ENCODE measurements at regions not wholly inside any gene's neighbourhood (a gene's known extent, or its start where the extent isn't known, plus 50 kb on each side); places are given as distances from the start of the nearest gene placed in this dataset.

DNA sequence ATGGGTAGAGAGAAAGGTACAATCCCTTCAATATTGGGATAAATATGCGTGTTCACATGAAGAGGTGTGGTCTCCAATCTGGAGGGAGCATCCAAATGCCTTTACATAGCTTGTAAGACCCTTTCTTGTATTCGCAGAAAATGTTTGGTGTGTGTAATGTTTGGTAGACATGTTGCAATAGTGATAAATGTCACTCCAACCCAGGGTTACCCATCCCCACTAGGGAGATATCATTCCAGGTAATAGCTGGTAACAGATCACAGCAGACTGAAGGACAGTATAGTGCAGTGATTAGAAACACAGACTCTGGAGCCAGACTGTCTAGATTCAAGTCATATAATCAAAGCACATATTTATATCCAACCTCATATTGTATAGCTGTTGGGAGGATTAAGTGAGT, 733.6 kb upstream of the TBX3 start:
- DNase-seq, result no peak
- H3K27ac Mint-ChIP-seq, result no peak overlapping the region
- H3K27me3 Mint-ChIP-seq (ENCODE audit: low read depth, poor library complexity), result peaks cover 10% of the 10 kb centered on the region
- H3K4me3 Mint-ChIP-seq, result no peak overlapping the region
- H3K9me3 Mint-ChIP-seq, result peaks cover 10% of the 10 kb centered on the region
- H3K4me1 Mint-ChIP-seq, result peaks cover 3% of the 10 kb centered on the region
- no peaks in the 10 kb centered on the region for H3K36me3 Mint-ChIP-seq (ENCODE audit: low read depth)
- no peak for TF ChIP-seq CTCF (IDR thresholded peaks at IDR 0.05)

DNA sequence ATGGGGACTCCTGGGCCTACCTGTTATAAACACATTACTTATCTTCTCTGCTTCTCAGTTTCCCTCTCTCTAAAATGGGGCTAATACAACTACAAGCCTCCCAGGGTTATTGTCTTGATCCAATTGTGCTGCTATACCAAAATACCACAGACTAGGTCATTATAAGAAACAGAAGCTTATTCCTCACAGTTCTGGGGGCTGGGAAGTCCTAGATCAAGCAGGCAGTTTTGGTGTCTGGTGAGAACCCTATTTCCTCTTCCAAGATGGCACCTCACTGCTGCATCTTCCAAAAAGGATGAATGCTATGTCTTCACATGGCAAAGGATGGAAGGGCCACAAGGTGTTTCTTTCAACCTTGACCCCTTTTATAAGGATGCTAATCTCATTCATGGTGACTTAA, 732.9 kb upstream of the TBX3 start:
- Mint-ChIP-seq H3K4me3 (no peak overlapping the region), H3K4me1 (peaks cover 10% of the 10 kb centered on the region), H3K9me3 (peaks cover 10% of the 10 kb centered on the region), H3K36me3 (ENCODE audit: low read depth) (no peaks in the 10 kb centered on the region), H3K27ac (no peak overlapping the region), H3K27me3 (ENCODE audit: low read depth, poor library complexity) (peaks cover 10% of the 10 kb centered on the region)
- TF ChIP-seq CTCF (IDR thresholded peaks at IDR 0.05), result no peak
- no peak for DNase-seq

GRCh38 chr12:115413626-115414025, 729.7 kb upstream of the TBX3 start:
- H3K9me3 Mint-ChIP-seq, result peaks cover 10% of the 10 kb centered on the region
- peaks cover 5% of the 10 kb centered on the region for H3K27me3 Mint-ChIP-seq (ENCODE audit: low read depth, poor library complexity)
- H3K4me1 Mint-ChIP-seq, result peaks cover 32% of the 10 kb centered on the region
- no peak for TF ChIP-seq CTCF (IDR thresholded peaks at IDR 0.05)
- no peak overlapping the region for H3K27ac Mint-ChIP-seq
- no peak overlapping the region for H3K4me3 Mint-ChIP-seq
- no peak for DNase-seq
- H3K36me3 Mint-ChIP-seq (ENCODE audit: low read depth), result no peaks in the 10 kb centered on the region

GRCh38 chr12:115412831-115413230, 728.9 kb upstream of the TBX3 start:
- DNase-seq, result no peak
- H3K27ac Mint-ChIP-seq, result no peak overlapping the region
- peaks cover 10% of the 10 kb centered on the region for H3K9me3 Mint-ChIP-seq

DNA sequence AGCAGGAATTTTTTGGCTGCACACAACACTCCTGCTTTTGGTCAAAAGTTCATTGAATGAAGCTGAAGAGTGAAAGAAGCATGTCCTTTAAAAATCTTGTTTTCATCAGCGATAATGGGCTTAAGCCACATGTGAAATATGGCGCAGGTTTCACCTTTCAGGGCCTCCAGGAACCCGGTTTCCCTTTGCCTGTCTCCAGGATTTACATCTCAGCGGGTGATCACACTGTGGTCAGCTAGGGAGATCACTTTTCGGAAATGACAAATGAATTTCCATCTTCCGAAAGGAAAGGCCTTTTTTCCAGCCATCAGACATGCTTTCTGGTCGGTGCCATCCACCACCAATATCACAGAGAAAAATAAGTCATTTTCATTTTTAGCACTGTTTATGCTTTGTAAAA, 727.1 kb upstream of the TBX3 start:
- Mint-ChIP-seq H3K4me3 (no peak overlapping the region), H3K36me3 (ENCODE audit: low read depth) (no peaks in the 10 kb centered on the region), H3K4me1 (peaks cover 44% of the 10 kb centered on the region), H3K27ac (no peak overlapping the region), H3K9me3 (no peaks in the 10 kb centered on the region), H3K27me3 (ENCODE audit: low read depth, poor library complexity) (peaks cover 5% of the 10 kb centered on the region)
- DNase-seq, result peak; percentile 21
- TF ChIP-seq CTCF (IDR thresholded peaks at IDR 0.05), result no peak

More at GRCh38 chr12:115412831-115413230, 728.9 kb upstream of the TBX3 start:
- Mint-ChIP-seq H3K27me3 (ENCODE audit: low read depth, poor library complexity) (peaks cover 5% of the 10 kb centered on the region), H3K4me1 (peaks cover 32% of the 10 kb centered on the region), H3K4me3 (no peak overlapping the region), H3K36me3 (ENCODE audit: low read depth) (no peaks in the 10 kb centered on the region)
- no peak for TF ChIP-seq CTCF (IDR thresholded peaks at IDR 0.05)

- Mint-ChIP-seq H3K4me1 (peaks cover 59% of the 10 kb centered on the region), H3K27ac (no peak overlapping the region), H3K27me3 (ENCODE audit: low read depth, poor library complexity) (peaks cover 8% of the 10 kb centered on the region), H3K36me3 (ENCODE audit: low read depth) (no peaks in the 10 kb centered on the region), H3K9me3 (no peaks in the 10 kb centered on the region), H3K4me3 (no peak overlapping the region)
- no peak for TF ChIP-seq CTCF (IDR thresholded peaks at IDR 0.05)
- no peak for DNase-seq
Observed at GRCh38 chr12:115408642-115409041, 724.7 kb upstream of the TBX3 start.

All from nephron progenitor cell (in vitro differentiated cells).